NCI-H2107 treated with DMSO at 0.1 percent for 48 hours (cell line): ENCODE measurements at regions not wholly inside any gene's neighbourhood (a gene's known extent, or its start where the extent isn't known, plus 50 kb on each side); places are given as distances from the start of the nearest gene placed in this dataset.
"Not testable (repeated sequence)": the region's sequence is repeated elsewhere in the genome, so short reads cannot be mapped to it uniquely, and the experiment has no call there.

ENCODE experiments used
- DNase-seq: peaks from one replicate; lab custom pipeline; 2025; ENCODE audit not compliant: unreplicated experiment; lab: John Stamatoyannopoulos, UW

GRCh38 chr4:126097155-126097799, 782.5 kb downstream of the FAT4 start:
- DNase-seq = no peak

- DNase-seq = no peak
Measured at GRCh38 chr4:126106658-126107057, 791.9 kb downstream of the FAT4 start.

GRCh38 chr4:126109836-126110235, 795.1 kb downstream of the FAT4 start:
- DNase-seq = no peak

GRCh38 chr4:126113058-126113457, 798.3 kb downstream of the FAT4 start:
- DNase-seq = no peak

- DNase-seq = no peak
Measured at GRCh38 chr4:126123611-126124325, 809.0 kb downstream of the FAT4 start.

- no peak for DNase-seq
Measured at GRCh38 chr4:126124818-126125217, 810.1 kb downstream of the FAT4 start.

GRCh38 chr4:126130215-126130614, 815.5 kb downstream of the FAT4 start:
- DNase-seq = no peak

- no peak for DNase-seq
Measured at GRCh38 chr4:126136922-126137781, 822.4 kb downstream of the FAT4 start.

GRCh38 chr4:126137782-126138170, 823.0 kb downstream of the FAT4 start:
- no peak for DNase-seq

GRCh38 chr4:126144543-126145237, 829.9 kb downstream of the FAT4 start:
- no peak for DNase-seq

- DNase-seq = no peak
Measured at GRCh38 chr4:126168484-126168883, 853.7 kb downstream of the FAT4 start.

- no peak for DNase-seq
Measured at GRCh38 chr4:126172126-126172525, 857.4 kb downstream of the FAT4 start.

- no peak for DNase-seq
Measured at GRCh38 chr4:126174627-126175026, 859.9 kb downstream of the FAT4 start.

- DNase-seq = no peak
Measured at GRCh38 chr4:126180642-126181041, 865.9 kb downstream of the FAT4 start.

GRCh38 chr4:126182336-126182735, 867.6 kb downstream of the FAT4 start:
- DNase-seq = no peak

GRCh38 chr4:126182786-126183185, 868.0 kb downstream of the FAT4 start:
- DNase-seq = no peak

- DNase-seq = no peak
Measured at GRCh38 chr4:126183206-126183605, 868.5 kb downstream of the FAT4 start.

GRCh38 chr4:126191536-126191935, 876.8 kb downstream of the FAT4 start:
- no peak for DNase-seq

- DNase-seq = no peak
Measured at GRCh38 chr4:126192506-126192905, 877.8 kb downstream of the FAT4 start.

- DNase-seq = not testable (repeated sequence)
Measured at GRCh38 chr4:126201251-126202138, 886.7 kb downstream of the FAT4 start.
